ENCODE measurements at regions not wholly inside any gene's neighbourhood (a gene's known extent, or its start where the extent isn't known, plus 50 kb on each side); places are given as distances from the start of the nearest gene placed in this dataset.

DNA sequence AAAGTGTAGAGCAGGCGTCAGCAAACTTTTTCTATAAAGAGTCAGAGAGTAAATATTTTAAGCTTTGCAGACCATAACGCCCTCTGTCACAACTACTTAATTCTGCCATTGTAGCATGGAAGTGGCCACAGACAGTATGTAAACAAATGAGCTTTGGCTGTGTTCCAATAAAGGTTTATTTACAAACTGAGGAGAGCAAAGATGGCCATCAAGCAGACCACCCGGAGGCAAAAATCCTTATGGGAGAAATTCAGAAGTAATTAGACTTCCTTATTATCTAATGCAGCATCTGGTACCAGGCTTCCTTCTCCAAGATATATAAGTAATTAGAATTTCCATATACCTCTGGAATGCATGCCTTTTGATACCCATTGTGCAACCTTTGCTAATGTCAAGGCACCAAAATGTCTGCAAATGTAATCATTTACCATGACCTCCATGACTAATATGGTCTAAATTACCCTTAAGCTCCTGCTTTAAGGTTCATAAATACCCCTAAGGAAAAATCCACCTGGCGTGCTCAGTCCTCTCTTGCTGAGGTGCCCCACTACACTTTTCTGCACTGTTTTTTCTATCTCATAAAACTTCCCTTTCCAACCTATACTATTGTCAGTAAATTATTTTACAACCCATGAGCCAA, 377.8 kb downstream of the MATN1 start:
- no peak for DNase-seq

DNA sequence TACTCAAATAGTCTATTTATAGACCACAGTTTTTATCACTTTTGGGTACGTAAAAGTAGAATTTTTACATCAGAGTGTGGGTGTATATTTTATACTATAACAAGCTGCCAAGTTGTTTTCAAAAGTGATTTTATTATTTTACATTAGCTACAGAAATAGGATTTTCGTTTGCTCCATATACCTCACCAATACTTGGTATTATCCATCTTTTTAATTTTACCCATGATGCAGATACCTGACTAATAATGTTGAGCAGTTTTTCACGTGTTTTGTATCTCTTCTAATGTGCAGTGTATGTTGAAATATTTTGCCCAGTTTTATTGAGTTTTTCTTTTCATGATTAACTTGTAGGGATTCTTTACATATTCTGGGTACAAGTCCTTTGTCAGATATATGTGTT, 379.8 kb downstream of the MATN1 start:
- no peak for DNase-seq

DNA sequence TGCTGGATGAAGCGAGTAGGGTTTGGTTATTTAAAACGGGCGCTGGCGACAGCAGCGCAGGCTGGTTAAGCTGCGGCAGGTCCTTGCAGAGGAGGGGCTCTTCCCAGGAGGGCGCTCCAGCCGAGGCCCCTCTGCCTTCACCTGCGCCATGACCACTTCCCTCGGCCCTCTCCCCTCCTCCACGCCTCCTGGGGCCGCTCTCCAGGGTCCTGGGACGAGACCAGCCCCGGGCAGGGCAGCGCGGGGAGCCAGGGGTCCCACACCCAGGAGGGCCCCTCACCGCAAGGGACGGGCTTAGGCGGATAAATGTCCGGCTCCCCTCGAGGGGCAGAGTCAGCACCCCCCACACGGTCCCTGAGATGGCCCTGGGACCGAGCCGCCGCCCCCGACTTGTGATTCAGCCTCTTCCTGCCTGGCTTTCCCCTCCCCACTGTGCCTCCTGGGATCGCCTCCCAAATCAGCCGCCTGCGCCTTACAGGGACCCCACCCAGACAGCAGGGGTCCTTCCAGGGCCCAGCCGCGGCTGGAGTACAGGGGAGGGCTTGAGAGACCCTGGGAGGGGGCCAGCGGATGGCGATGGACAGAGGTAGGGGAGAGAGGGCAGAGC, 380.7 kb downstream of the MATN1 start:
- no peak for DNase-seq

DNA sequence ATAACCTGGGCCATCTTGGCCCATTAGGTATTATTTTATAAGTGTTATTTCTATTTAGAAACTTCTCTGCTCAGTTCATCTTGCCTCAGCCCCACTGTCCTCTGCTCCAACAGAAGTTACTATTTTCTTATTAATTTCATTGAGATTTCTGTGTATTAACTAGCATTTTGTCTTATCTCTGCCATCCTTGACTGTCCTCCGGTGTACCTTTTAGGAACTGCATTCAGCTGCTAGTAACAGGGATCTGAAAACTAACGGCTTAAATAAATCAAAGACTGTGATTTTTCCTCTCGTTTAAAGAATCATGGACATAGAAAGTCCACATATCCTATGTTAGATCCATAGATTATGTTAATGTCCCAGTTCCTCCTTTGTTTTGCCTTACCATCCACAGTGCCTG, 382.5 kb downstream of the MATN1 start:
- no peak for DNase-seq

DNA sequence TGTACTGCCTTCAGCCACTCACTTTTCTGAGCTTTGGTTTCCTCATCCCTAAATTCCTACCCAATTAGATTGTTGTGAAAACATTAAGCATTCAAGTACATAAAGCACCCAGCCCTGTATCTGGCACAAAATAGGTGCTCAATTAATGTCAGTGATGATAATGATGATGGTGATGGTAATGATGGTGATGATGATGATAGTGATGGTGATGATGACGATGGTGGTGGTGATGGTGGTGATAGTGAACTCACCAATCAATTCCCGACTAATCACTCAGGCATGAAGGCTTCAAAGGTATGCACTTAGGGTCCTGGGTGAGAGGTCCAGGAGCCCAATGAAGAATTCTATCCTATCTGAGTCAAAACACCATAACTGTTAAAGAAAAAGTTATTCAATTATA, 383.5 kb downstream of the MATN1 start:
- no peak for DNase-seq

DNA sequence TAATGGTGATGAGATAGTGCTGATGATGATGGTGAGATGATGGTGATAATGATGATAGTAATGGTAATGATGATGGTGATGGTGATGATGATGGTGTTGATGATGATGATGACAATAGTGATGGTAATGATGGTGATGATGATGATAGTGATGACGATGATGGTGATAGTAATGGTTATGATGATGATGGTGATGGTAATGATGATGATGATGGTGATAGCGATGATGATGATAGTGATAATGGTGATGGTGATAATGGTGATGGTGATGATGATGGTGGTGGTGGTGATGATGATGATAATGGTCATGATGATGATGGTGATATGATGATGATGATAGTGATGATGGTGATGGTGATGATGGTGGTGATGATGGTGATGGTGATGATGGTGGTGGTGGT, 384.6 kb downstream of the MATN1 start:
- no peak for DNase-seq

DNA sequence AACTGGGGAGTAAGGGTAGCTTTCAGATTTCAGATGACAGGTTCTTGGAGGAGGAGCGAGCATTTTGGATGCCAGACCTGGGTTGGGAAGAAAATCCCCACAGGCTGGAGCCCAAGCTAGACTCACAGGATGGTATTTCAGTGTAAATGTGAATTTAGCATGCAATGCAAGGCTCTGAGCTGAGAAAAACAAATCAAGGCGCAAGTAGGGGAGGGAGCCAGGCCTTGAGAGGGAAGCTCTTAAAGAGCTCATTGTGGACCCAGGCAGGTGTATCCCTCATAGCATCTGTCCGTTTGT, 386.1 kb downstream of the MATN1 start:
- no peak for DNase-seq

DNA sequence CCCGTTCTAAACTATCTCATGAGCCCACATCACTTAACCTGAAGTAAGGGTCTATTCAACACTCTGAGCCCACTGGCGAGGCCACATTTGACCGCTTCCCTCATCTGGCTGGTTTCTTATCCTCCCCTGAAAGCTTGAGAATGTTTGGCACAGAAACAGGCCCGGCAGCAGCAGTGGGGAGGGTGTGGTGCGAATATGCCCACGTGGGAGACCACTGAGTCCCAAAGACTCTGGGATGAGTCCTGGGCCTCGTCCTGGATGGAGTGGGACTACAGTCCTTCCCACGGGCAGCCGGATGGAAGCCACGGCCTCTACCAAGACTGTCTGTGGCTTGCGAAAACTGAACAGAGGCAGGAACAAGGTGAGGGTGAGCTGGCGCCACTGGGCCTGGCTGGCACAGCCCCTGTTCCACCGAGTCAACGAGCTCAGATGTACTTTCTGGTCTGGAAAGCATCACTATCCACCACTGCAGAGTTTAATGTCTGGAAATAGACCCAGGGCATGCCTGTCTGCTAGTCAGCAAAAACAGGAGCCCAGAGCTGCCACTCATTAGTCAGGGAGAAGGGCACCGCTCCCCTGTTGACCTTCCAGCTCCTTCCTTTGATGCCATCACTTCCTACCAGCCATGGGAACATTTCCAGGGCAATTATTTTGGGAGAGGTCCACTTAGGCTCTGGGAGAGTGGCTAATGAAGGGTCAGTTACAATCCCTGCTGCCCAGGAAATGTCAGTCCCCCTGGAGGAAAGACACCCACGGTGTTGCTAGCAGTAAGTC, 386.6 kb downstream of the MATN1 start:
- DNase-seq, result no peak

DNA sequence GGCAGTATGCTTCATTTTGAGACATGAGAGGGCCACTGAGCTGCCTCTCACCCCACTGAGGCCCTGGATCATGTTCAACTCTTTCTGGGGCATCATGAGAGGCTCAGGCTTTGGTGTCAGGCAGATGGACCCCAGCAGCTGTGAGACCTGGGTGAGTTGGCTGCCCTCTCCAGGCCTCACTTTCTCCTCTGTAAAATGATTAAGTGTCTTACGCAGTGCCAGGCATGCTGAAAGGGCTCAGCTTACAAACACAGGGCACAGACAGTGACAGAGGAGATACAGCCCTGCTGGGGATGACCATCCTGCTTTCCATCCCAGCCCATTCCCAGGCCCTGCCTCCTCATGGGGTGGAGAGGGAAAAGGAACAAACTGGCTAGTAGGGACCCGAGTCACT, 387.4 kb downstream of the MATN1 start:
- no peak for DNase-seq

DNA sequence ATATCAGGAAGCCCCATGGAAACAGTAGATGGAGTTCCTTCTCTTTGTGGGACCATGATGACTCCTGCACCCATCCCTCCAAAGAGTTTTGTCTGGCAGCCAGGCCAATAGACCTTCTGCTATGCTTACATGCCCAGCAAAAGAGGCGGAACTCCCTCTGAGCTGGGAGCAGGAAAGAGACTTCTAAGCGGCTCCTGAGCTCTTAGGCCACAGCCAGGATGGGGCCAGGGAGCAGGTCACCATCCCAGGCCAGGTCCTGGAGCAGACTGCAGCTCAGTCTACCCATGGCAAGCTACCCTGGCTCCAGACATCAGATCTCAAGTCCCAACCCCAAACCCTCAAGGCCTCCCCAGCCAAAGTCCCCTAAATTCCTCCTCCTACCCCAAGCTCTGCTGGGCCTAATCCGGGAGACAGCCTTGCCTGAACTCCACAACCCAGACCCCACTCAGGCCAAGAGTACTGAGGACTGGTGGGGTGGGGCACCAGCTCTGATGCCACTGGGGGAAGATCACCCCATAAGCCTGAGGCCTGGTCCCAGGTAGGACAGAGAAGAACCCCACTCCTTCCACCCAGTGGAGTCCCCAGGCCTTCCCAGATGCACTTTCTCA, 387.9 kb downstream of the MATN1 start:
- DNase-seq, result no peak

DNA sequence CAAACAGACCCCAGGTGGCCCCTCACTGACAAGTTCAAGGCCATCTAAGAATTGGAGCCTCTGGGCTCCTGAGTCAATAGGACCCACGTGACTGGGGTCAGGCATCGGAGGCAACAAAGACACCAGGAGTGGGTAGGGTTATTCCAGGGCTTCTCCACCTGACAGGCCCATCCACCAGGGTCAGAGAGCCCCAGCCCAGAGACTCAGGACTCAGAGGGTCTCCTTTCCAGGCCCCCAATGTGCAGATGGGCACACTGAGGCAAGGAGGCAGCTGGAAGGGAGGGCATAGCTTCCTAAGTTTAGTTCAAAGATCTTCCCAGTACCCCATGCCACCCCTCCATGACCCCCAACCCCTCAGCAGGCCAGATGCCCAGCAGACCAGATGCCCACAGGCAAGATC, 388.6 kb downstream of the MATN1 start:
- DNase-seq, result no peak

DNA sequence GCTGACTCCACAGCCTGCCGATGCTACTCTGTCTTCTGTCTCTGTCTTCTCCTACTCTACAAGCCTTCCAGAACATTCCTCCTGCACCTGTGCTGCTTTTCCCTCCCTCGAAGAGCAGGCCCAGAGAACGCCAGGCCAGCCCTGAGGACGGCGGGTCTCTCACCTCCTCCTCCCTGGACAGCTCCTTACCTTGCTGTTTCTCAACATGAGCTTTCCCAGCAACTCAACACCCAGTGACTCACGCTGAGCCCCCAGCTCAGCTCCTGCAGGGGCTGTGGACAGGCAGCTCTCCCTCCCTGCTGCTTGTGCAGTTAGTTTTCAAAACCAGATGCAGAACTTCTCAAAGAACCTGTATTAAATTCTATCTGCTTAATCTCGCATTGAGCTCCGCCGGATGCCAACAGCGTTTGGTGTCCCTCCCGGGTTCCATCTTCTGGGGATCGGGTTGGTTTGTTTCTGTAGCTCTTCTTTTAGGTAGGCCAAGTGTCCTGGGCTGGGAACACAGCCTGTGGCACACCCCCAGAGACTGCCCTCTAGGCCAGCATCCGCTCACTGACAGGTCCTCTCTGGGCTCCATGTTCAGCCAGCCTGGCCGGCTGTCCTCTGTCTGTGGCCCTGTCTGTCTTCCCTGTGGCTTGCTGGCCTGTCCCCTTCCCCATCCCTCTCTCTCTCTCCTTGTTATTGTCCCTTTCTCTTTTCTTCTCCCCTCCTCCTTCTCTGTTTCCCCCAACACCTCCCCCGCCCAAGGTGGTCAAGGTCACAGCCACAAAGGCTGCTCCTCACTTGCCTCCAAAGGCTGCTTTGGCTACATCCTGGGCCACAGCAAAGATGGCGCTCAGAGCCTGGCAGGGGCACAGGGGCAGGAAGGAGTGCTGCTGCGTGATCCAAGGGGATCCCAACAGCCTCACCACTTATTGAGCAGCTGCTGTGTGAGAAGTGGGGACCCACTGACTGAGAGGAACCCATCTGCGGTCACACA, 391.0 kb downstream of the MATN1 start:
- DNase-seq, result no peak

DNA sequence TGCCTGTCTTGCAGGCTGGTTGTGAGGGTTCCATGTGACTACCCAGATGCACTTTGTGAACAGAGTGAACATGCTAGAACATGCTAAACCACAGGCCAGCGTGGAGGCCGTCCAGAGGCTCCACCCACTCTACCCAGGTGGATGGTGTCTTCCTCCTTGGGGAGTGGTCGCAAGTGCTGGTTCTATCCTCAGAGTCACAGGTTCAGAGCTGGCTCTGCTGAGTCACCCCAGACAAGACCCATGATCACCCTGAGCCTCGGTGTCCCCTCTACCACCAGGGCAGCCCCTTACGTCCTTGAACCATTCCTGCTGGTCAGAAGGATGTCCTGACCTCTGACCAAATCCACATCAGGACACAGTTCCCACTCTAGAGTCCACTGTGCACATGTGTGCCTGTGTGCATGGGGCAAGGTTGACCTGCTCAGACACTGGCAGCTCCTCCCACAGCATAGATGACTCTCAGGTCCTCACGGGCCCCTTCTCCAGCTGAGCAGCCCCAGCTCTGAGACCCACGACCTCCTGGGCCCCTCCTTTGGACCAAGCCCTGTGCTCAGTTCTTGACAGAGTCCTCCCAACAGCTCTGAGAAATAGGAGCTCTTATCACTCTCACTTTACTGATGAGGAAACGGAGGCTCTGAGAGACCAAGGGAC, 391.8 kb downstream of the MATN1 start:
- no peak for DNase-seq

DNA sequence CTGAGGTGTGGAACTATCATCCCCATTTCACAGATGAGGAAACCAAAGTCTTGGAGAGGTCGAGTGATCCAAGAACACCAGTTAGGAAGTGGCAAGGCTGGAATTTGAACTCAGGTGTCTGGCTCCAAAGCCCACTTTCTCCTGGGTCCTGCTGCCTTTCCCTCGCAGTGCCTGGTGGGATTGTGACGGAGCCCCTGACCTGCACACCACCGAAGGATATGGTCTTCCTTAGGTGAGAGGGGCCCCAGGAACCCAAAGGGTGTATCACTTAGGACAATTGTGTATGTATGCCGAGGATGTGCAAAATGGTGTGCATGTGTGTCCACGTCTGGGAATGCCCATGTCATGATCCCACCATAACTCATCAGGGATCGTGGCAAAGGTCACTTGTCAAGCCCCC, 392.7 kb downstream of the MATN1 start:
- no peak for DNase-seq

DNA sequence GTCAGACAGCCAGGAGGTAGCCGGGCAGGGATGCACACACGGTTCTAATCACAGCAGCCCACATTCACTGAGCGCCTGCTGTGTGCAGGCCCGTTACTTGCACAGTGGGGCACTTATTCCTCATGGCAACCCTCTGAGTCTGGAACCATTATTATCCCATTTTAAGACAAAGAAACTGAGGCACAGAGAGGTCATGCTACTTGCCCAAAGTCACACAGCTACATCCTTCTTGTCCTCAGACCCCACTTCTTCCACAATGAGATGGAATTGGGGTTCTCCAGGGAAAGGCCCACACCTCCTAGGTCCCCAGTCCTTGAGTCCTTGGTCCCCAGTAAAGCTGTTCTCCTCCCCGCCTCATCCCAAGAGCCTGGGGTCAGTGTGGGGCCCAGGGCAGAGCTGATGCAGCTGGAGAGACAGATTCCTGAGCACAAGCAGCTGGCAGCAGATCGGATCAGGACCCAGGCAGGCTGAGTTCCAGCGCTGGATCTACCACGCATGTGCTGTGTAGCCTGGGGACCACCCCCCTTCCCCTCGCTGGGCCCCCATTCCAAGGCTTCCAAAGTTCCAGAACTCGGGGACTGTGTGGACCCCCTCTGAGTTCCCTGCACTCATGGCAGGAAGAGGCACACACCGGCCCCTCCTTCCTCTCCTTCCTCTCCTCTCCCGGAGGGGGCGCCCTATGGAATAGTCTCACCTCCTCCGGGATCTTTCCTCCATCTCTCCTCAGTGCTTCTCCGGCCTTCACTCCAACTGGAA, 393.4 kb downstream of the MATN1 start:
- no peak for DNase-seq

DNA sequence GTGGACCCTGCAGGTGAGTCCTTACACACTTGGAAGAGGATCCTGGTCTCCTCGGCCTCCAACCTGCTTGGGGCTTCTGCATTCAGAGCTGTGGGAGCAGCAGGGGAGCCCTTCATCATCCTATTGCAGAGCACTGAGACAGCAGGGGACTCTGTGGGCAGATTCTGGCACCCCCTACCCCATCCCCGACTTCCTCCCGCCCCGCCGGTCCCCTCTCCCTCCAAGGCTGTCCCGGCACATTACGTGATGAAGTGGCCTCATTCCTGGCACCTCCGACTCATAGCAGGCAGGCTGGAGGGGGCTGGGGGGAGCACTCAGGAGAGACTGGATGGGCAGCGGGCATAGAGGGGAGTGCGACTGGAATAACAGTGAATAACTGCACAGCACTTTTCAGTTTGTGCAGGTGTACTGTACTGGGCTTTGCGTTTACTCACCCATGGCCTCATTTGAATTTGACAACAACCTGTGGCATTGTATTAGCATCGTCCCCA, 394.1 kb downstream of the MATN1 start:
- DNase-seq, result no peak

DNA sequence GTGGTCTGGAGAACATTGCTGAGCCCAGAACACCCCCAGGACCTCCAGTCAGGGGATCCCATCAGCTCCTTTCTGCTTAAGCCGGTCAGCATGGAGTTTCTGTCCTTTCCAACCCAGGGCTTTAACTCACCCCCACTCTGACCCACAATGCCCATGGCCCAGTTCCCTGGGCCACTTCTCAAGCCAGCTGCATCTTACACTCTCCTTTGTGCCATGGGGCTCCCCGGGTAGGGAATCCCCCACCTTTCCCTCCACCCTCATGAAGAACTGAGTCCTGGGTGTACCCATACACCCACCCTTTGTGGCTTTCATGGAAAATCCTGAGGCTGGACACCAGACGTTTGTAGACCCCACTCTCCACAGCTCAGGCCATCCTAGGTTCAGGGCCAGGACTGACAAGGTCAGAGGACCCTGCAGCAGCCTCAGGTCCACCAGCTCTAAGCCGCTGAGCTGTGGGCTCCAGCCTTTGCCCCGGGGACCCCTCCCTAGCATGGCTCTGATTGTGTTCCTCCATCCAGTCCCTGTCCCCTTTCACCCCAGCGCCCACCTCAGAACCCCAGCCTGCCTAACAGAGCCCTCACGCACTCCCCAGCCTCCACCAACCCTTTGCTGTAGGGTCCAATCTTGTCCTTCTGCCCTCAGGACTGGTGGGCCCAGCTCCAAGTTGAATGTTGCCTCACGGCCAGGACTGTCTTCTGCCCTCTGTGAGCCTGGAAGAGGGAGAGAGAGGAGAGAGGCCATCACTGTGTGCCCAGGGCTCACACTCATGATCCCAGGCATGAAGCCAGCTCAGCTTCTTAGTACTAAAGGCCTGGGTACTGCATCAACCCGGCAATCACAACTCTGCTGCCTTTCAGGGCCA, 394.8 kb downstream of the MATN1 start:
- DNase-seq, result no peak

DNA sequence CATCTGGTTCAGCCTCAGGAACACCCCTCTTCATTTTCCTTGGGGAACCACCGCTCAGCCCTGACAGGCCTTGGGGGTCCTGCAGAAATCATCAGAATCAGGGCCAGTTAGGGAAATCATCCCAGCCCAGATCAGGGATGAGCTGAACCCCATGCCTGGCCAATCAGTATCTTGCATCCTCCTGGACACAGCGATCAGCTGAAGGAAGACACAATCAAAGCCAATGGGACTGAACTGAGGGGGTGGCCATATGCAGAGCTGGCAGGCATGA, 395.4 kb downstream of the MATN1 start:
- no peak for DNase-seq

DNA sequence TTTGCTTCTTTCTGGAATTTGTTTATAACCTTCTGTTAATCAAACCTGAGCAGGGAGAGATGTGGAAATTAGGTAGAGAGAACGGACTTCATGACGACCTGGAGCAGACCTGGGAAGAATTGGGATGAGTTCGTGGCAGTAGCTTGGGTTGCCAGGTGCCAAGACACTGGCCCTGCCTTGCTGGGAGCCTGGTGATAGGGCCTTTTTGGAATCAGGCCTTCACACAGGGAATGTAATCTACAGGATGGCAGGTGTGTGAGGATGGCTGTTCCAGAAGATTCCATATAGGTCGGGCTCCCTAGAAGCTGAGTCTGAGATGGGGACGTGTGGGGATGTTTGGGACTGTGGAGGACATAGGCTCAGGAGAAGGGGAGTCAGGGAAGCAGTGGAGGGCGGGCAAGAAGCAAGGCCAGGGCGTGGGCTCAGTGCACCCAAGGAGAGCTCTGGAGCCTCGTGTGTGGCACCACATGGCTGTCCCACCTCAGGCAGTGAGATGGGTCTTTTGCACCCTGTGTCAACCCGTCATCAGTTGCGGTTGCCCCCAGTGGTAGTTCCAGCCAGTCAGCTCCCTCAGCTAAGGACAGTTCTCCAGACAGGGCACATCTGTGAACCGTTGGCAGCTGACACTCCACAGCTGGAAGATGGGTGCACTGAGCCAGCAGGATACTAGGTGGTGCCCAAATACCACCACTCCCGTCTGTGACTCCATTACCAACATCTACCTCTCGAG, 395.9 kb downstream of the MATN1 start:
- no peak for DNase-seq

DNA sequence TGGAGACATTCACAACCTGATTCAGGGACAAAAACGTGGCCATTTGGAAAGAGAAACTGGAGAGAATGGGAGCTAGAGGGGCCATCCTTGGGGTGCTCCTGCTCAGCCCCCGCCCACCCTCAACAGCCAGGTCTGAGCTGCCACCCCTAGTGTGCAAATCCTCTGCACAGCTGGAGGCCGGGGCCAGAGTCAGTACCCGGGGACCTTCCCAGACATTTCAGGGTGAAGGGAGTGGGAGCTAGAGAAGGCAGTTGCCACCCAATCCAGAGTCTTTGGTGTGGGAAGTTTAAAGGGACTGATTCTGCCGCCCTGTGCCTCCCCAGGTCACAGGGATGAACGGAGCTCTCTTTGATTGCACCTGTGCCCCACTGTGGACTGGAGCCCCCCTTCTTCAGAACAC, 397.4 kb downstream of the MATN1 start:
- DNase-seq, result no peak
